ENCODE measurements at regions not wholly inside any gene's neighbourhood (a gene's known extent, or its start where the extent isn't known, plus 50 kb on each side); places are given as distances from the start of the nearest gene placed in this dataset.
A peak's percentile ranks its signal among the peaks of the same experiment; 100 is the strongest.

GRCh38 chr17:33442320-33442719 is 149.2 kb upstream of the ASIC2 start:
- Mint-ChIP-seq H3K27me3 (peaks cover 13% of the 10 kb centered on the region), H3K4me1 (no peaks in the 10 kb centered on the region)
- ATAC-seq, result no peak

GRCh38 chr17:33444731-33445130 is 151.6 kb upstream of the ASIC2 start:
- peaks cover 5 to 15% of the 10 kb centered on the region in 2 donors for H3K9me3 Mint-ChIP-seq
- ATAC-seq (no peak), DNase-seq (no peak)
- no peaks in the 10 kb centered on the region for H3K4me1 Mint-ChIP-seq
- peaks cover 13% of the 10 kb centered on the region for H3K27me3 Mint-ChIP-seq
- H3K4me3 Mint-ChIP-seq, result no peak overlapping the region
- no peak overlapping the region for H3K27ac Mint-ChIP-seq

More at GRCh38 chr17:33442320-33442719, 149.2 kb upstream of the ASIC2 start:
- no peak overlapping the region for H3K27ac Mint-ChIP-seq
- peaks cover 0 to 8% of the 10 kb centered on the region in 2 donors for H3K9me3 Mint-ChIP-seq
- no peak for DNase-seq
- H3K4me3 Mint-ChIP-seq, result no peak overlapping the region

- H3K4me1 Mint-ChIP-seq, result no peaks in the 10 kb centered on the region
- no peak overlapping the region for H3K27ac Mint-ChIP-seq
- DNase-seq (no peak), ATAC-seq (no peak)
- no peak overlapping the region for H3K4me3 Mint-ChIP-seq
- peaks cover 13% of the 10 kb centered on the region for H3K27me3 Mint-ChIP-seq
- H3K9me3 Mint-ChIP-seq, result peaks cover 5 to 21% of the 10 kb centered on the region in 2 donors
Measured at GRCh38 chr17:33447090-33447489, 154.0 kb upstream of the ASIC2 start.

GRCh38 chr17:33451221-33451620 is 158.1 kb upstream of the ASIC2 start:
- DNase-seq (no peak), ATAC-seq (no peak)
- H3K4me1 Mint-ChIP-seq, result no peaks in the 10 kb centered on the region
- H3K9me3 Mint-ChIP-seq, result peaks cover 5 to 13% of the 10 kb centered on the region in 2 donors
- H3K4me3 Mint-ChIP-seq, result no peak overlapping the region
- peak overlapping the region in 1 of 2 donors; percentile 22 for H3K27ac Mint-ChIP-seq
- peaks cover 13% of the 10 kb centered on the region for H3K27me3 Mint-ChIP-seq

- H3K27me3 Mint-ChIP-seq, result peaks cover 47% of the 10 kb centered on the region
Measured at GRCh38 chr17:33457477-33457876, 164.4 kb upstream of the ASIC2 start.

GRCh38 chr17:33459078-33459940 is 166.2 kb upstream of the ASIC2 start:
- H3K4me1 Mint-ChIP-seq, result no peaks in the 10 kb centered on the region
- no peak overlapping the region for H3K27ac Mint-ChIP-seq
- ATAC-seq (no peak), DNase-seq (no peak)
- peaks cover 0 to 7% of the 10 kb centered on the region in 2 donors for H3K9me3 Mint-ChIP-seq
- H3K27me3 Mint-ChIP-seq, result peaks cover 57% of the 10 kb centered on the region
- no peak overlapping the region for H3K4me3 Mint-ChIP-seq

More at GRCh38 chr17:33457477-33457876, 164.4 kb upstream of the ASIC2 start:
- no peaks in the 10 kb centered on the region for H3K4me1 Mint-ChIP-seq
- no peak for ATAC-seq
- peaks cover 0 to 7% of the 10 kb centered on the region in 2 donors for H3K9me3 Mint-ChIP-seq
- no peak overlapping the region for H3K4me3 Mint-ChIP-seq
- H3K27ac Mint-ChIP-seq, result no peak overlapping the region
- DNase-seq, result no peak

GRCh38 chr17:33460781-33461450 is 167.8 kb upstream of the ASIC2 start:
- DNase-seq (no peak), ATAC-seq (no peak)
- no peak overlapping the region for H3K27ac Mint-ChIP-seq
- no peaks in the 10 kb centered on the region for H3K4me1 Mint-ChIP-seq
- peaks cover 47% of the 10 kb centered on the region for H3K27me3 Mint-ChIP-seq
- no peak overlapping the region for H3K4me3 Mint-ChIP-seq
- H3K9me3 Mint-ChIP-seq, result peaks cover 0 to 7% of the 10 kb centered on the region in 2 donors

GRCh38 chr17:33463887-33464286 is 170.8 kb upstream of the ASIC2 start:
- no peak for ATAC-seq
- Mint-ChIP-seq H3K27me3 (peaks cover 30% of the 10 kb centered on the region), H3K4me1 (no peaks in the 10 kb centered on the region), H3K27ac (no peak overlapping the region), H3K9me3 (peaks cover 0 to 7% of the 10 kb centered on the region in 2 donors), H3K4me3 (no peak overlapping the region)
- no peak for DNase-seq

GRCh38 chr17:33464669-33465280 is 171.7 kb upstream of the ASIC2 start:
- H3K9me3 Mint-ChIP-seq, result peaks cover 0 to 7% of the 10 kb centered on the region in 2 donors
- H3K27me3 Mint-ChIP-seq, result peaks cover 29% of the 10 kb centered on the region
- DNase-seq, result no peak
- H3K4me1 Mint-ChIP-seq, result no peaks in the 10 kb centered on the region
- H3K4me3 Mint-ChIP-seq, result no peak overlapping the region
- no peak for ATAC-seq
- no peak overlapping the region for H3K27ac Mint-ChIP-seq

- no peaks in the 10 kb centered on the region for H3K9me3 Mint-ChIP-seq
- ATAC-seq (no peak), DNase-seq (no peak)
- no peak overlapping the region for H3K27ac Mint-ChIP-seq
- peaks cover 6% of the 10 kb centered on the region for H3K27me3 Mint-ChIP-seq
- H3K4me3 Mint-ChIP-seq, result no peak overlapping the region
- H3K4me1 Mint-ChIP-seq, result no peaks in the 10 kb centered on the region
Measured at GRCh38 chr17:33469421-33469820, 176.3 kb upstream of the ASIC2 start.

- Mint-ChIP-seq H3K9me3 (no peaks in the 10 kb centered on the region), H3K27ac (no peak overlapping the region), H3K4me3 (no peak overlapping the region), H3K27me3 (peaks cover 8% of the 10 kb centered on the region), H3K4me1 (no peaks in the 10 kb centered on the region)
- DNase-seq (no peak), ATAC-seq (no peak)
Measured at GRCh38 chr17:33469911-33470310, 176.8 kb upstream of the ASIC2 start.

- Mint-ChIP-seq H3K9me3 (no peaks in the 10 kb centered on the region), H3K4me3 (no peak overlapping the region), H3K27me3 (peaks cover 8% of the 10 kb centered on the region), H3K4me1 (no peaks in the 10 kb centered on the region), H3K27ac (no peak overlapping the region)
- DNase-seq (no peak), ATAC-seq (no peak)
Measured at GRCh38 chr17:33473061-33473460, 180.0 kb upstream of the ASIC2 start.

- DNase-seq, result no peak
- Mint-ChIP-seq H3K4me1 (no peaks in the 10 kb centered on the region), H3K4me3 (no peak overlapping the region), H3K9me3 (no peaks in the 10 kb centered on the region), H3K27me3 (peaks cover 8% of the 10 kb centered on the region), H3K27ac (no peak overlapping the region)
- ATAC-seq, result no peak
Measured at GRCh38 chr17:33474789-33475188, 181.7 kb upstream of the ASIC2 start.

GRCh38 chr17:33475594-33475993 is 182.5 kb upstream of the ASIC2 start:
- H3K9me3 Mint-ChIP-seq, result no peaks in the 10 kb centered on the region
- H3K27ac Mint-ChIP-seq, result no peak overlapping the region
- H3K4me1 Mint-ChIP-seq, result no peaks in the 10 kb centered on the region
- no peak overlapping the region for H3K4me3 Mint-ChIP-seq
- ATAC-seq (no peak), DNase-seq (no peak)
- H3K27me3 Mint-ChIP-seq, result peaks cover 8% of the 10 kb centered on the region

- ATAC-seq, result no peak
- Mint-ChIP-seq H3K4me3 (no peak overlapping the region), H3K27me3 (no peaks in the 10 kb centered on the region)
Measured at GRCh38 chr17:33481652-33482051, 188.6 kb upstream of the ASIC2 start.

GRCh38 chr17:33482636-33483035 is 189.5 kb upstream of the ASIC2 start:
- Mint-ChIP-seq H3K27me3 (no peaks in the 10 kb centered on the region), H3K9me3 (no peaks in the 10 kb centered on the region), H3K4me3 (no peak overlapping the region), H3K4me1 (no peaks in the 10 kb centered on the region), H3K27ac (no peak overlapping the region)
- DNase-seq, result no peak
- no peak for ATAC-seq

More at GRCh38 chr17:33481652-33482051, 188.6 kb upstream of the ASIC2 start:
- H3K27ac Mint-ChIP-seq, result no peak overlapping the region
- no peak for DNase-seq
- no peaks in the 10 kb centered on the region for H3K4me1 Mint-ChIP-seq
- no peaks in the 10 kb centered on the region for H3K9me3 Mint-ChIP-seq
